Trophoblast cell (in vitro differentiated cells and primary cell): ENCODE measurements at regions not wholly inside any gene's neighbourhood (a gene's known extent, or its start where the extent isn't known, plus 50 kb on each side); places are given as distances from the start of the nearest gene placed in this dataset.

Experiments used
- DNase-seq, 2 donors: peaks; one replicate each; pipeline ENCODE4 v3.0.0-alpha.2; 2016
- H2AFZ ChIP-seq: 2 replicates; pipeline ENCODE4 v1.6.1; 2013; ENCODE audit warnings: low read length, moderate library complexity, mild to moderate bottlenecking; ENCODE audit not compliant: insufficient read depth, poor library complexity
- H2AK5ac ChIP-seq: 2 replicates; pipeline ENCODE4 v1.6.1; 2013; ENCODE audit warnings: mild to moderate bottlenecking, low read length
- H2BK120ac ChIP-seq: 2 replicates; pipeline ENCODE4 v1.6.1; 2013; ENCODE audit warnings: low read length, mild to moderate bottlenecking, moderate library complexity; ENCODE audit not compliant: insufficient read depth, poor library complexity
- H2BK12ac ChIP-seq: 2 replicates; pipeline ENCODE4 v1.6.1; 2013; ENCODE audit warnings: mild to moderate bottlenecking, low read length, moderate library complexity
- H2BK5ac ChIP-seq: 2 replicates; pipeline ENCODE4 v1.6.1; 2013; ENCODE audit warnings: low read length, low read depth, moderate library complexity, mild to moderate bottlenecking; ENCODE audit not compliant: poor library complexity
- H3K14ac ChIP-seq: 2 replicates; pipeline ENCODE4 v1.6.1; 2013; ENCODE audit warnings: mild to moderate bottlenecking, low read length
- H3K18ac ChIP-seq: 2 replicates; pipeline ENCODE4 v1.6.1; 2013; ENCODE audit warnings: mild to moderate bottlenecking, low read length
- H3K23ac ChIP-seq: 2 replicates; pipeline ENCODE4 v1.6.1; 2013; ENCODE audit warnings: low read length
- H3K27ac ChIP-seq: 2 replicates; pipeline ENCODE4 v1.5.1; 2013; ENCODE audit warnings: low read depth, mild to moderate bottlenecking, inconsistent platforms, low read length, moderate library complexity
- H3K27me3 ChIP-seq: 2 replicates; pipeline ENCODE4 v1.6.1; 2013; ENCODE audit warnings: inconsistent platforms, mild to moderate bottlenecking, low read length, moderate library complexity; ENCODE audit not compliant: insufficient read depth
- H3K36me3 ChIP-seq, 2 experiments: 1 replicate in 1 of 2; 2 replicates in 1 of 2; pipeline ENCODE4 v1.6.1; 2013; ENCODE audit warnings: low read length in 2 of 2, mild to moderate bottlenecking in 2 of 2, moderate library complexity in 1 of 2; ENCODE audit not compliant: insufficient read depth in 2 of 2, control insufficient read depth in 1 of 2
- H3K4ac ChIP-seq: 2 replicates; pipeline ENCODE4 v1.6.1; 2013; ENCODE audit warnings: low read depth, mild to moderate bottlenecking, low read length, moderate library complexity
- H3K4me1 ChIP-seq, 2 experiments: 1 replicate in 1 of 2; 2 replicates in 1 of 2; pipeline ENCODE4 v1.6.1; 2013; ENCODE audit warnings: low read length in 2 of 2, mild to moderate bottlenecking in 2 of 2, moderate library complexity in 1 of 2; ENCODE audit not compliant: insufficient read depth in 2 of 2, control insufficient read depth in 1 of 2
- H3K4me2 ChIP-seq: 2 replicates; pipeline ENCODE4 v1.6.1; 2013; ENCODE audit warnings: inconsistent platforms, mild to moderate bottlenecking, low read length, moderate library complexity
- H3K4me3 ChIP-seq: 2 replicates; pipeline ENCODE4 v1.5.1; 2013; ENCODE audit warnings: mild to moderate bottlenecking, low read depth, low read length, inconsistent platforms
- H3K79me1 ChIP-seq: one replicate; pipeline ENCODE4 v1.6.1; 2013; ENCODE audit warnings: low read length
- H3K79me2 ChIP-seq: 2 replicates; pipeline ENCODE4 v1.6.1; 2013; ENCODE audit warnings: low read length, mild to moderate bottlenecking; ENCODE audit not compliant: control insufficient read depth, insufficient read depth, poor library complexity
- H3K9ac ChIP-seq: 2 replicates; pipeline ENCODE4 v1.6.1; 2013; ENCODE audit warnings: mild to moderate bottlenecking, low read length
- H3K9me3 ChIP-seq: 2 replicates; pipeline ENCODE4 v1.6.1; 2013; ENCODE audit warnings: low read depth, mild to moderate bottlenecking, control low read depth, inconsistent platforms, low read length; ENCODE audit not compliant: insufficient read depth
- H4K12ac ChIP-seq: 2 replicates; pipeline ENCODE4 v1.6.1; 2013; ENCODE audit warnings: low read depth, mild to moderate bottlenecking, low read length, moderate library complexity
- H4K8ac ChIP-seq: 2 replicates; pipeline ENCODE4 v1.6.1; 2013; ENCODE audit warnings: low read depth, mild to moderate bottlenecking, low read length, moderate library complexity
- H4K91ac ChIP-seq: one replicate; pipeline ENCODE4 v1.6.1; 2013; ENCODE audit warnings: low read depth, mild to moderate bottlenecking, low read length, moderate library complexity
- WGBS: extraction: QIAGEN DNeasy Blood & Tissue Kit; methylation state at CpG from one replicate; pipeline ENCODE4 v1.1.7; 2013; ENCODE audit warnings: missing lambda C conversion rate; ENCODE audit not compliant: insufficient read length, insufficient coverage; ENCODE audit errors: extremely low coverage; 5-methylcytosine and 5-hydroxymethylcytosine counted together

- Histone ChIP-seq H4K12ac (no peak overlapping the region), H2BK5ac (no peak overlapping the region), H3K9me3 (peaks cover 1% of the 10 kb centered on the region), H3K4ac (no peak overlapping the region), H3K79me2 (no peaks in the 10 kb centered on the region), H2AK5ac (no peak overlapping the region), H3K4me2 (no peak overlapping the region), H3K14ac (no peak overlapping the region), H3K27me3 (no peaks in the 10 kb centered on the region), H3K79me1 (no peaks in the 10 kb centered on the region), H3K4me3 (no peak overlapping the region), H3K9ac (no peak overlapping the region), H3K27ac (no peak overlapping the region), H3K4me1 (no peaks in the 10 kb centered on the region), H4K8ac (no peak overlapping the region), H3K18ac (no peak overlapping the region), H3K36me3 (no peaks in the 10 kb centered on the region), H2BK120ac (no peak overlapping the region), H2AFZ (no peak overlapping the region), H4K91ac (no peak overlapping the region), H2BK12ac (no peak overlapping the region), H3K23ac (no peak overlapping the region)
- WGBS: no CpG with 5 or more reads among the region's 16 CpGs
- no peak for DNase-seq
These were observed 151.6 kb upstream of the HDAC4 start for GRCh38 chr2:239552213-239552926.

- Histone ChIP-seq H3K4me2 (no peak overlapping the region), H4K91ac (no peak overlapping the region), H4K8ac (no peak overlapping the region), H3K9me3 (peaks cover 4% of the 10 kb centered on the region), H3K9ac (no peak overlapping the region), H3K79me1 (no peaks in the 10 kb centered on the region), H3K27me3 (no peaks in the 10 kb centered on the region), H3K4me1 (no peaks in the 10 kb centered on the region), H3K4ac (no peak overlapping the region), H3K4me3 (no peak overlapping the region), H3K36me3 (no peaks in the 10 kb centered on the region), H2AK5ac (no peak overlapping the region), H3K23ac (no peak overlapping the region), H3K27ac (no peak overlapping the region), H2BK5ac (no peak overlapping the region), H4K12ac (no peak overlapping the region), H2AFZ (no peak overlapping the region), H3K18ac (no peak overlapping the region), H3K79me2 (no peaks in the 10 kb centered on the region), H3K14ac (no peak overlapping the region), H2BK120ac (no peak overlapping the region), H2BK12ac (no peak overlapping the region)
- WGBS: no CpG with 5 or more reads among the region's 6 CpGs
- DNase-seq: no peak
These were observed 150.4 kb upstream of the HDAC4 start for GRCh38 chr2:239551206-239551605.

- no peak overlapping the region for H2BK5ac ChIP-seq
- no peaks in the 10 kb centered on the region for H3K36me3 ChIP-seq
- no peak overlapping the region for H3K9ac ChIP-seq
- H4K8ac ChIP-seq: no peak overlapping the region
- no peak overlapping the region for H3K18ac ChIP-seq
- no CpG with 5 or more reads among the region's 3 CpGs for WGBS
- H2AFZ ChIP-seq: no peak overlapping the region
- no peak overlapping the region for H2BK12ac ChIP-seq
- no peak overlapping the region for H3K4me2 ChIP-seq
- no peaks in the 10 kb centered on the region for H3K27me3 ChIP-seq
- no peak overlapping the region for H4K12ac ChIP-seq
- no peak overlapping the region for H2BK120ac ChIP-seq
- no peak overlapping the region for H3K27ac ChIP-seq
- no peaks in the 10 kb centered on the region for H3K79me2 ChIP-seq
- DNase-seq: peak; percentile 10 to 34
- peaks cover 7% of the 10 kb centered on the region for H3K9me3 ChIP-seq
- H3K79me1 ChIP-seq: no peaks in the 10 kb centered on the region
- no peak overlapping the region for H3K14ac ChIP-seq
- H3K4me1 ChIP-seq: no peaks in the 10 kb centered on the region
- H3K4ac ChIP-seq: no peak overlapping the region
- H4K91ac ChIP-seq: no peak overlapping the region
- no peak overlapping the region for H3K23ac ChIP-seq
- no peak overlapping the region for H3K4me3 ChIP-seq
- H2AK5ac ChIP-seq: no peak overlapping the region
These were observed 149.5 kb upstream of the HDAC4 start for GRCh38 chr2:239550357-239550756.

GRCh38 chr2:239549711-239550255 is 149.0 kb upstream of the HDAC4 start:
- H3K27ac ChIP-seq: no peak overlapping the region
- H3K79me1 ChIP-seq: no peaks in the 10 kb centered on the region

More at GRCh38 chr2:239549711-239550255, 149.0 kb upstream of the HDAC4 start:
- no peak overlapping the region for H3K23ac ChIP-seq
- no peak overlapping the region for H2BK12ac ChIP-seq
- whole genome bisulfite sequencing: no CpG with 5 or more reads among the region's 10 CpGs
- H2BK5ac ChIP-seq: no peak overlapping the region
- H3K4me3 ChIP-seq: no peak overlapping the region
- H3K9ac ChIP-seq: no peak overlapping the region
- no peaks in the 10 kb centered on the region for H3K36me3 ChIP-seq
- no peaks in the 10 kb centered on the region for H3K4me1 ChIP-seq
- no peak overlapping the region for H2AFZ ChIP-seq
- H2BK120ac ChIP-seq: no peak overlapping the region
- H3K9me3 ChIP-seq: peaks cover 7% of the 10 kb centered on the region
- no peak overlapping the region for H3K4ac ChIP-seq
- H2AK5ac ChIP-seq: no peak overlapping the region
- H4K12ac ChIP-seq: no peak overlapping the region
- no peak overlapping the region for H3K14ac ChIP-seq
- no peak overlapping the region for H3K4me2 ChIP-seq
- no peak overlapping the region for H3K18ac ChIP-seq
- DNase-seq: no peak
- no peak overlapping the region for H4K8ac ChIP-seq
- H4K91ac ChIP-seq: no peak overlapping the region
- H3K79me2 ChIP-seq: no peaks in the 10 kb centered on the region
- H3K27me3 ChIP-seq: no peaks in the 10 kb centered on the region
